Parathyroid adenoma (tissue), 2 donors: ENCODE measurements at regions not wholly inside any gene's neighbourhood (a gene's known extent, or its start where the extent isn't known, plus 50 kb on each side); places are given as distances from the start of the nearest gene placed in this dataset.

Experiments
- H2AFZ ChIP-seq: fragments of 300-600 bp; sonication (generic); one replicate; pipeline ENCODE4 v1.7.0; 2017; ENCODE audit warnings: antibody characterized with exemption, mild to moderate bottlenecking
- H3K27ac ChIP-seq: fragments of 300-600 bp; sonication (generic); one replicate; pipeline ENCODE4 v1.7.0; 2017
- H3K27me3 ChIP-seq: fragments of 300-600 bp; sonication (generic); one replicate; pipeline ENCODE4 v1.7.0; 2017; ENCODE audit warnings: low read length; ENCODE audit not compliant: control insufficient read depth, insufficient read depth
- H3K36me3 ChIP-seq: fragments of 300-600 bp; sonication (generic); one replicate; pipeline ENCODE4 v1.7.0; 2017; ENCODE audit warnings: low read length; ENCODE audit not compliant: control insufficient read depth, insufficient read depth
- H3K4me1 ChIP-seq: fragments of 300-600 bp; sonication (generic); one replicate; pipeline ENCODE4 v1.7.0; 2017; ENCODE audit warnings: control low read depth
- H3K4me2 ChIP-seq: fragments of 300-600 bp; sonication (generic); one replicate; pipeline ENCODE4 v1.7.0; 2017; ENCODE audit warnings: low read length
- H3K4me3 ChIP-seq: fragments of 300-600 bp; sonication (generic); one replicate; pipeline ENCODE4 v1.7.0; 2017; ENCODE audit warnings: low read depth, low read length
- H3K79me2 ChIP-seq: fragments of 300-600 bp; sonication (generic); one replicate; pipeline ENCODE4 v1.7.0; 2017; ENCODE audit warnings: control low read depth
- H3K9ac ChIP-seq: fragments of 300-600 bp; sonication (generic); one replicate; pipeline ENCODE4 v1.7.0; 2017; ENCODE audit warnings: mild to moderate bottlenecking
- H3K9me3 ChIP-seq: fragments of 300-600 bp; sonication (generic); one replicate; pipeline ENCODE4 v1.7.0; 2017; ENCODE audit warnings: low read length; ENCODE audit not compliant: control insufficient read depth
- TF ChIP-seq, protein P1 (sequence below): fragments of 300-600 bp; sonication (generic); IDR thresholded peaks from one replicate; pipeline ENCODE4 v1.7.0; 2017; ENCODE audit warnings: antibody characterized with exemption, mild to moderate bottlenecking
- donor health status: primary hyperparathyroidism.

DNA sequence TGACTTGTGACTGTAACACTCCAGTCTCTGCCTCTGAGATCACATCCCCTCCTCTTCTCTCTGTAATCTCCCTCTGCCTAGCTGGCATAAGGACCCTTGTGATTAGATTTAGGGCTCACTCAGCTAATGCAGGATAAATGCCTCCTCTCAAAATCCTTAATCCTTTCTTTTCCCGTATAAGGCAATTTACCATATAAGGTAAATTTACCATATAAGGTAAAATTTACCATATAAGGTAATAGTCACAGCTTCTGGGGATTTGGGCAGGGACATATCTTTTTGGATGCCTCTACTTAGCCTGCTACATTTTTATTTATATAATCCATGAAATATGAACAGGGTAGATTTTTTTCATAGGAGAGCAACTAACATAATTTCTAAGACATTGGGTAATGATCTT lies 318.0 kb upstream of the PUM3 start:
- H3K27ac ChIP-seq, result no peak overlapping the region
- H3K9me3 ChIP-seq, result no peaks in the 10 kb centered on the region
- no peak overlapping the region for H3K9ac ChIP-seq
- no peak overlapping the region for H3K4me2 ChIP-seq
- H2AFZ ChIP-seq, result no peak overlapping the region
- no peak overlapping the region for H3K4me3 ChIP-seq
- no peaks in the 10 kb centered on the region for H3K79me2 ChIP-seq
- H3K27me3 ChIP-seq, result no peaks in the 10 kb centered on the region
- no peaks in the 10 kb centered on the region for H3K36me3 ChIP-seq
- H3K4me1 ChIP-seq, result no peaks in the 10 kb centered on the region
- TF ChIP-seq, protein P1, sequence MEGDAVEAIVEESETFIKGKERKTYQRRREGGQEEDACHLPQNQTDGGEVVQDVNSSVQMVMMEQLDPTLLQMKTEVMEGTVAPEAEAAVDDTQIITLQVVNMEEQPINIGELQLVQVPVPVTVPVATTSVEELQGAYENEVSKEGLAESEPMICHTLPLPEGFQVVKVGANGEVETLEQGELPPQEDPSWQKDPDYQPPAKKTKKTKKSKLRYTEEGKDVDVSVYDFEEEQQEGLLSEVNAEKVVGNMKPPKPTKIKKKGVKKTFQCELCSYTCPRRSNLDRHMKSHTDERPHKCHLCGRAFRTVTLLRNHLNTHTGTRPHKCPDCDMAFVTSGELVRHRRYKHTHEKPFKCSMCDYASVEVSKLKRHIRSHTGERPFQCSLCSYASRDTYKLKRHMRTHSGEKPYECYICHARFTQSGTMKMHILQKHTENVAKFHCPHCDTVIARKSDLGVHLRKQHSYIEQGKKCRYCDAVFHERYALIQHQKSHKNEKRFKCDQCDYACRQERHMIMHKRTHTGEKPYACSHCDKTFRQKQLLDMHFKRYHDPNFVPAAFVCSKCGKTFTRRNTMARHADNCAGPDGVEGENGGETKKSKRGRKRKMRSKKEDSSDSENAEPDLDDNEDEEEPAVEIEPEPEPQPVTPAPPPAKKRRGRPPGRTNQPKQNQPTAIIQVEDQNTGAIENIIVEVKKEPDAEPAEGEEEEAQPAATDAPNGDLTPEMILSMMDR, result no peak

DNA sequence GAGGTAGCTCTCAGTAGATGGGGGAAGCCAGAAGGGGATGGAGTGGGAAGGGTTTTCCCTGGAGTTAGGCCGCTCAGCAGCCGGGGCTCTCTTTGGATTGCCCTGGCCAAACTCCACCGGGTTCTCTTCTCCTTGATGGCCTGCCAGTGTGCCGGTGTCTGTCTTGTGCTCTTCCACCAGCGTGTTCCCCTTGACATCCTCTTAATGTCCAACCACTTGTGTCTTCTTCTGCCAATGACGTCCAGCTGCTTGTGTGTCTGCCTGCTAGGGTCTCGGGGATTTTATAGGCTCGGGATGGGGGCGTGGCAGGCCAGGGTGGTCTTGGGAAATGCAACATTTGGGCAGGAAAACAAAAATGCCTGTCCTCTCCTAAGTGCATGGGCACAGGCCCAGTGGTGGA lies 313.1 kb upstream of the PUM3 start:
- no peak overlapping the region for H3K27ac ChIP-seq
- H3K4me2 ChIP-seq, result no peak overlapping the region
- no peak overlapping the region for H3K9ac ChIP-seq
- H3K4me3 ChIP-seq, result no peak overlapping the region
- TF ChIP-seq, protein P1, result no peak
- no peaks in the 10 kb centered on the region for H3K27me3 ChIP-seq
- H3K9me3 ChIP-seq, result no peaks in the 10 kb centered on the region
- no peaks in the 10 kb centered on the region for H3K79me2 ChIP-seq
- H3K4me1 ChIP-seq, result no peaks in the 10 kb centered on the region
- no peak overlapping the region for H2AFZ ChIP-seq
- no peaks in the 10 kb centered on the region for H3K36me3 ChIP-seq

DNA sequence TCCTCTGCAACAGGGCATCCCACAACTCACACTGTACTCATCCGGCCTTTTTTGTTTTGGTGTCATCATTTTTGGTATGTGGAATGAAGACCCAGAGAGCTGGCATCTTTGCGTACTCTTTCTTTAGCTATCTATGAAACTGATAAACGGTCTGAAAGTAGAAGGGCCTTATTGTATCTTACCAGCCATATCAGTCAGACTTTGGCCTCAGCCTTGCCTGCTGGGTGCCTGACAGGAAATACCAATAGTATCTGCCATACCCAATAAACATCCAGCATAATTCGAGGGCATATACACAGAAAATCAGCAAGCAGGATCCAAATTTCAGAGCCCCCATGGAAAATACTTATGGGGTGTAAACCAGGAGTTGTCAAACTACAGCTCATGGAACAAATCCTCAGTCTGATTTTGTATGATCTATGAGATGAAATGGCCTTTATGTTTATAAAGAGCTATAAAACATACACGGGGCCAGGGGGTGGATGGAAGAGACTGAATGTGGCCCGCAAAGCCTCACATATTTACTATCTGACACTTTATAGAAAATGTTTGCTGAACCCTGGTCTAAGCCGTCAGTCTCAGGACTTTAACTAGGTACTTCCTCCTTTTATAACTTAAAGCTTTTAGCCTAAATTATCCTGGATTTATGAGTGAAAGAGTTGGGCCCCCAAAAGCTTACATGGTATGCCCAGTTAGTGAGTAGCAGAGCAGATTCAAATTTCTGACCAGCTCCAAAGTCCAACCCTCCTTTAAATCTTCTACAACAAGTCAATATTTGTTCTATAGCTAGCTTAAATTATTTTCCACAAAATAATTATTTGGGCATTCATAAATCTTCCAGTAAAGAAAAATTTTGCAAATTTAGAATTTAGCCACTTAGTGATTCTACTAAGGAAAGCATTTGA lies 308.0 kb upstream of the PUM3 start:
- Histone ChIP-seq H3K4me3 (no peak overlapping the region), H3K9ac (no peak overlapping the region), H3K4me1 (no peaks in the 10 kb centered on the region), H3K4me2 (no peak overlapping the region), H3K36me3 (no peaks in the 10 kb centered on the region), H3K9me3 (no peaks in the 10 kb centered on the region), H3K79me2 (no peaks in the 10 kb centered on the region), H2AFZ (no peak overlapping the region), H3K27ac (no peak overlapping the region), H3K27me3 (no peaks in the 10 kb centered on the region)
- TF ChIP-seq, protein P1, result no peak

DNA sequence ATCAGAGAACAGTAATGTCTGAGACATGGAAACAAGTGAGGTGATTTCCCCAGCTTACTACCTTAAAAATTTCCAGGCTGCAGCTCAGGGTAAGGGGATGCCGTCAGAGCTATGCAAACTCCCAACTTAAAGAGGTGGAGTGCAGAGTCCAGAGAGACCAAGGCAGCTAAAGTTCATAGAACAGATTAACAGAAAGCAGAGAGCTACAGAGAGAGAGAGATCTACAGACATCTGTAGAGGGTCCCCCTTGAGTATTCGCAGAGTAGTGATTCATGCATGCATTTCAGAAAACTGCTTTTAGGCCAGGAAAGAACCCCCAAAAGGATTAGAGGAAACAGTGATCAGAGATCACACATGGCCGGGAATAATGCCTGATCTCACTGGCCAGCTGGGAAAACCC lies 306.2 kb upstream of the PUM3 start:
- TF ChIP-seq, protein P1, result no peak

More for the DNA sequence above, 306.2 kb upstream of the PUM3 start:
- no peaks in the 10 kb centered on the region for H3K79me2 ChIP-seq
- no peaks in the 10 kb centered on the region for H3K9me3 ChIP-seq
- no peak overlapping the region for H3K4me2 ChIP-seq
- no peak overlapping the region for H3K27ac ChIP-seq
- H2AFZ ChIP-seq, result no peak overlapping the region
- no peaks in the 10 kb centered on the region for H3K36me3 ChIP-seq
- no peak overlapping the region for H3K4me3 ChIP-seq
- no peaks in the 10 kb centered on the region for H3K4me1 ChIP-seq
- H3K9ac ChIP-seq, result no peak overlapping the region
- H3K27me3 ChIP-seq, result no peaks in the 10 kb centered on the region
